Amniotic epithelial cell (primary cell): ENCODE measurements at regions not wholly inside any gene's neighbourhood (a gene's known extent, or its start where the extent isn't known, plus 50 kb on each side); places are given as distances from the start of the nearest gene placed in this dataset.
"Not testable (repeated sequence)": the region's sequence is repeated elsewhere in the genome, so short reads cannot be mapped to it uniquely, and the experiment has no call there.

Experiments used
- DNase-seq: peaks from one replicate; pipeline ENCODE4 v3.0.0-alpha.2; 2010; ENCODE audit warnings: low read depth

- not testable (repeated sequence) for DNase-seq
Observed at GRCh38 chr7:6990426-6991152, 164.5 kb upstream of the CCZ1B start.

GRCh38 chr7:6991169-6991611 lies 165.1 kb upstream of the CCZ1B start:
- DNase-seq, result not testable (repeated sequence)

GRCh38 chr7:6991686-6992085 lies 165.6 kb upstream of the CCZ1B start:
- not testable (repeated sequence) for DNase-seq

- DNase-seq, result not testable (repeated sequence)
Observed at GRCh38 chr7:6992133-6992532, 166.1 kb upstream of the CCZ1B start.

- not testable (repeated sequence) for DNase-seq
Observed at GRCh38 chr7:6995026-6995425, 169.0 kb upstream of the CCZ1B start.

GRCh38 chr7:6995493-6996289 lies 169.6 kb upstream of the CCZ1B start:
- DNase-seq, result not testable (repeated sequence)

- not testable (repeated sequence) for DNase-seq
Observed at GRCh38 chr7:6999067-6999666, 173.1 kb upstream of the CCZ1B start.

- no peak for DNase-seq
Observed at GRCh38 chr7:7002418-7003062, 176.5 kb upstream of the CCZ1B start.

- DNase-seq, result no peak
Observed at GRCh38 chr7:7005303-7005702, 177.0 kb upstream of the C1GALT1 start.

GRCh38 chr7:7005949-7006348 lies 176.4 kb upstream of the C1GALT1 start:
- not testable (repeated sequence) for DNase-seq

- not testable (repeated sequence) for DNase-seq
Observed at GRCh38 chr7:7011241-7011640, 171.1 kb upstream of the C1GALT1 start.

- not testable (repeated sequence) for DNase-seq
Observed at GRCh38 chr7:7011751-7012150, 170.6 kb upstream of the C1GALT1 start.

- DNase-seq, result no peak
Observed at GRCh38 chr7:7014827-7015595, 167.3 kb upstream of the C1GALT1 start.

- DNase-seq, result no peak
Observed at GRCh38 chr7:7017707-7018280, 164.6 kb upstream of the C1GALT1 start.

- DNase-seq, result no peak
Observed at GRCh38 chr7:7018290-7018689, 164.1 kb upstream of the C1GALT1 start.

- no peak for DNase-seq
Observed at GRCh38 chr7:7032221-7032620, 150.1 kb upstream of the C1GALT1 start.

- no peak for DNase-seq
Observed at GRCh38 chr7:7035851-7036250, 146.5 kb upstream of the C1GALT1 start.

- not testable (repeated sequence) for DNase-seq
Observed at GRCh38 chr7:7042286-7042893, 140.0 kb upstream of the C1GALT1 start.

GRCh38 chr7:7044806-7045205 lies 137.5 kb upstream of the C1GALT1 start:
- DNase-seq, result no peak

- DNase-seq, result no peak
Observed at GRCh38 chr7:7048213-7048612, 134.1 kb upstream of the C1GALT1 start.
